Fibroblast of the aortic adventitia (primary cell): ENCODE measurements at regions not wholly inside any gene's neighbourhood (a gene's known extent, or its start where the extent isn't known, plus 50 kb on each side); places are given as distances from the start of the nearest gene placed in this dataset.
"Not testable (repeated sequence)": the region's sequence is repeated elsewhere in the genome, so short reads cannot be mapped to it uniquely, and the experiment has no call there.

Source experiments
- DNase-seq: peaks from one replicate; pipeline ENCODE4 v3.0.0-alpha.2; 2010; ENCODE audit warnings: low read depth
- H3K4me3 ChIP-seq: 2 replicates; pipeline ENCODE4 v1.5.1; 2011; ENCODE audit warnings: low read depth, mild to moderate bottlenecking, control low read depth, low read length, moderate library complexity

- DNase-seq, H3K4me3 ChIP-seq: not testable (repeated sequence)
Measured at GRCh38 chr14:19162920-19163319, 195.7 kb downstream of the POTEM start.

GRCh38 chr14:19163891-19164290, 196.7 kb downstream of the POTEM start:
- not testable (repeated sequence) for DNase-seq, H3K4me3 ChIP-seq

DNA sequence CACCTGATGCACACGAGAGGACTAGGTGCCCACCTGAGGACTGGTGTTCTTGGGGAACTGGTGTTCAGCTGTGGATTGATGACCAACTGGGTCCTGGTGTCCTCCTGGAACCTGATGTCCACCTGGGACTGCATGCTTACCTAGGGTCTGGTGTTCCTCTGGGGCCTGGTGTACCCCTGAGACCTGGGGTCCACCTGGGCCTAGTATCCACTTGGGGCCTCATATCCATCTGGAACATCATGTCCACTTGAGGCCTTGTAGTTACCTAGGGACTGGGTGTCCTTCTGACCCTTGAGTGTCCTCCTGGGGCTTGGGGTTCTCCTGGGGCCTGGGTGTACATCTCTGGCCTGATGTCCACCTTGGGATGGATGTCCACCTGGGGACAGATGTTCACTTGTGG, 197.2 kb downstream of the POTEM start:
- DNase-seq, H3K4me3 ChIP-seq: not testable (repeated sequence)

DNA sequence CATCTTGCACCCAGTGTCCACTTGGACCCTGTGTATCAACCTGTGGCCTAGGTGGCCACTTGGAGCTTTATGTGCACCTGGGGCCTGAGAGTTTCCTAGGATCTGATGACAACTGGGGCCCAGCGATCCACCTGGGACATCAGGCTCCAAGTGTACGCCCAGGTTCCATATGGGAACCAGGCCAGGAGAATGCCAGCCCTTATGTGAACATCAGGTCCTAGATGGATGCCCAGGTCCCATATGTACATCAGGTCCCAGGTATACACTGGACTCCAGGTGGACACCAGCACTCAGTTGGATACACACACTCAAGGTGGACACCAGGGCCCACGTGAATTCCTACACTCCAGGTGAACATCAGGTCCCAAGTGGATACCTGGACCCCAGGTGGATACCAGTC, 198.8 kb downstream of the POTEM start:
- H3K4me3 ChIP-seq, DNase-seq: not testable (repeated sequence)

DNA sequence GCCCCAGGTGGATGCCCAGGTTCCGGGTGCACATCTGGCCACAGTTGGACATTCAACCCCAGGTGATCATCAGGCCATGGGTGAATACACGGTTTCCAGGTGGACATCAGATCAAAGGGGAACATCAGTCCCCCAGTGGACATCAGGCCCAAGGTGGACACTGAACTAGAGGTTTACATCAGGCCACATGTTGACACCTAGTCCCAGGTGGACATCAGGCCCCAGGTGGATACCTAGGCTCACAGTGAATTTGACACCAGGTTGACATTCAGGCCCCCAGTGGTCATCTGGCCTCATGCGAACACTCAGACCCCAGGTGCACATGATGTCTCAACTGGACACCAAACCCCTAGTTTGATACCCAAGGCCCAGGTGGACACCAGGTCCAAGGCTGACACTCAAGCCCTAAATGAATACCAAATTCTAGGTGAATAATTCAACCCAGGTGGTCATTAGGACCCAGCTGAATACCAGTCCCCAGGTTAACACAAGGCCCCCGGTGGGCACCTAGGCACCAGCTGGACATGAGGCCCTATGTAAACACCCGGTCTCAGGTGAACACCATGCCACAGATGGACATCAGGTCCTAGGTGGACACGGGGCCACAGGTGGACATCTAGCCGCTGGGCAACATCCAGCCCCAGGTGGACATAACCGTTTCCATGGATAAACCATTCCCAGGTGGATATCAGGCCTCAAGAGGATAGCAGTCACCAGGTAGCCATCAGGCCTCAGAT, 200.4 kb downstream of the POTEM start:
- not testable (repeated sequence) for H3K4me3 ChIP-seq, DNase-seq

- not testable (repeated sequence) for DNase-seq, H3K4me3 ChIP-seq
Measured at GRCh38 chr14:19168261-19168660, 201.0 kb downstream of the POTEM start.

- DNase-seq, H3K4me3 ChIP-seq: not testable (repeated sequence)
Measured at GRCh38 chr14:19169561-19170362, 202.5 kb downstream of the POTEM start.

DNA sequence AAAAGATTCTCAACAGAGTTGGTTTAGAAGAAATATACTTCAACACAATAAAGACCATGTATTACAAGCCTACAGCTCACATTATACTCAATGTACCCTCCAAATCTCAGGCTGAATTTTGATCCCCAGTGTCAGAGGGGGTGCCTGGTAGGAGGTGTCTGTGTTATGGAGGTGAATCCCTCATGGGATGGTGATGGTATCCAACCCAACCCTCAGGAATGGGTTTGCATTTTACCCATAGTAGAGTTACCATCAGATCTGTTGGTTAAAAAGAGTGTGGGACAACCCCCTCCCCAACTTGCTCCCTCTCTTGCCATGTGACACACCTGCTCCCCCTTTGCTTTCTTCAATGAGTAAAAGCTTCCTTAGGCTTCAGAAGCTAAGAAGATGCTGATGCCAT, 205.5 kb downstream of the POTEM start:
- H3K4me3 ChIP-seq, DNase-seq: not testable (repeated sequence)

- not testable (repeated sequence) for DNase-seq, H3K4me3 ChIP-seq
Measured at GRCh38 chr14:19173188-19173587, 206.0 kb downstream of the POTEM start.

DNA sequence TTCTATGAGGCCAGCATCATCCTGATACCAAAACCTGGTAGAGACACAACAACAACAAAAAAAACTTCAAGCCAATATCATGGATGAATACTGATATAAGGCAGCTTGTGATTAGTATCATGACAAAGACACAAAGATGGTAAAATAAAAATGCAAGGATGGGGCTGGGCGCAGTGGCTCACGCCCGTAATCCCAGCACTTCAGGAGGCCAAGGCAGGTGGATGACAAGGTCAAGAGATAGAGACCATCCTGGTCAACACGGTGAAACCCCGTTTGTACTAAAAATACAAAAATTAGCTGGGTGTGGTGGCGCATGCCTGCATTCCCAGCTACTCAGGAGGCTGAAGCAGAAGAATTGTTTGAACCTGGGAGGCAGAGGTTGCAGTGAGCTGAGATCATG, 210.2 kb downstream of the POTEM start:
- not testable (repeated sequence) for DNase-seq, H3K4me3 ChIP-seq

- H3K4me3 ChIP-seq, DNase-seq: not testable (repeated sequence)
Measured at GRCh38 chr14:19180297-19180696, 213.1 kb downstream of the POTEM start.

GRCh38 chr14:19180881-19181280, 213.6 kb downstream of the POTEM start:
- H3K4me3 ChIP-seq, DNase-seq: not testable (repeated sequence)

DNA sequence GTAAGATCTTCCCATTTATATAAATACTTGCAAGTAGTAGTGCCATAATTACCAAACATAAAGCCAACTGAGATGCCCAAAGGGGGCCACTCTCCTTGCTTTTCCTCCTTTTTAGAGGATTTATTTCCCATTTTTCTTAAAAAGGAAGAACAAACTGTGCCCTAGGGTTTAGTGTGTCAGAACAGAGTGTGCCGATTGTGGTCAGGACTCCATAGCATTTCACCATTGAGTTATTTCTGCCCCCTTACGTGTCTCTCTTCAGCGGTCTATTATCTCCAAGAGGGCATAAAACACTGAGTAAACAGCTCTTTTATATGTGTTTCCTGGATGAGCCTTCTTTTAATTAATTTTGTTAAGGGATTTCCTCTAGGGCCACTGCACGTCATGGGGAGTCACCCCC, 227.9 kb downstream of the POTEM start:
- DNase-seq, H3K4me3 ChIP-seq: not testable (repeated sequence)

DNA sequence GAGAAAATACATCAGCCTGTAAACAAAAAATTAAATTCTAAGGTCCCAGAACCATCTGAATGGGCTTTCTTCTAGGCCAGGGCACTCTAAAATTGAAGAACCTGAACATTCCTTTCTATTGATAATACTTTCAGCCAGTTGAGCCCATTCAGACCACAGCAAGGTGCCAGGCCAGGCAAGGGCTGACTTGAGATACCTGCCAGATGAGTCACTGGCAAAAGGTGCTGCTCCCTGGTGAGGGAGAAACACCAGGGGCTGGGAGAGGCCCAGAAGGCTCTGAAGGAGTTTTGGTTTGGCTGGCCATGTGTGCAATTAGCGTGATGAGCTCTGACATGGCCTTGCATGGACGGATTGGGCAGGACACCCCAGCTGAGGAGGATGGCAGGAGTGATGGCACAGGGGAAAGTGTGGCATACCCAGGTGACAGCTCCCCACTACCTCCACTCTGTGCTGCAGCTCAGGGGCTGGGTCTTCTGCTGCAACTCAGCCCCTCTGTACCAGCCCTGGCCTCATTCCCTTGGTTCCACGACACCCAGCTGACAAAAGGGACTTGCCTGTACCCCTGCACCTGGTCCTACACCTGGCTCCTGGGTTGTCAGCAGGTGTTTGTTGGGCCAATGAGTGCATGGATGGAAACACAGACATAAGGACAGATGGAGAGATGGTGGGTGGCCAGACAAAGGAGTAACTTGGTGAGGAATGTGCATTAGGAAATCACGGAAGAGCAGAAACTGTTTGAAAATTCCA, 230.4 kb downstream of the POTEM start:
- not testable (repeated sequence) for DNase-seq

GRCh38 chr14:19198341-19198740, 231.1 kb downstream of the POTEM start:
- H3K4me3 ChIP-seq, DNase-seq: not testable (repeated sequence)

More for the DNA sequence above, 230.4 kb downstream of the POTEM start:
- not testable (repeated sequence) for H3K4me3 ChIP-seq

DNA sequence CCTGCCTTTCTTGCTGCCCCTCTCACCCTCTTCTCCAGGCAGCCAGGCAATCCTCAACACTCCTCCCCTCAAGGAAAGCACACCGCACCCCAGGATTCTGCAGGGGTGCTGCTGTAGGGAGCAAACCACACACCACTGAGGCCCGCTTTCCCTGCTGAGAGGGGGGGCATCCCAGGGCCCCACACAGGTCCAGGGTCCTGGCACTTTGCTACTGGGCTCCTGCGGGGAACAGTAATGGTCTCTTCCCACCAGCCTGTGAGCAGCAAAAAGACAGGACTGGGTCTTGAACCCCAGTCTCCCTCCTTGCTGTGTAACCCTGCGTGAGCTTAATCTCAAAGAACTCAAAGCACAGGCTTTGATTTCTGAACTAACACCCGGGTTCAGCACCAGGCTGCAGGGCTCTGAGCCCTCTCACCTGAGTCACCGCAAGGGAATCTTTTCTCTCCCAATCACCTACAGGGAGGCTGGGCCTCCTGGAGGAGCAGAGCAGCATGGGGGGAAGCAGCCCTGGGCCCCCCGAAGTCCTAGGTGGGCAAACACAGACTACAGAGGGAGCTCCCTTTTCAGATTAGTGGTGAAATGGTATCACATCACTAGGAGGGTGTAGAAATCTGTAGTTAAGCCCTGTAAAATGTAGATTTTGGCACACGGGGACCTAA, 232.6 kb downstream of the POTEG start:
- not testable (repeated sequence) for H3K4me3 ChIP-seq, DNase-seq

GRCh38 chr14:19202053-19202442, 232.1 kb downstream of the POTEG start:
- not testable (repeated sequence) for DNase-seq, H3K4me3 ChIP-seq

GRCh38 chr14:19203250-19203972, 230.7 kb downstream of the POTEG start:
- not testable (repeated sequence) for H3K4me3 ChIP-seq

More at GRCh38 chr14:19203250-19203972, 230.7 kb downstream of the POTEG start:
- not testable (repeated sequence) for DNase-seq
